K562 (cell line): ENCODE measurements at regions not wholly inside any gene's neighbourhood (a gene's known extent, or its start where the extent isn't known, plus 50 kb on each side); places are given as distances from the start of the nearest gene placed in this dataset.

Experiments
- CBX1 ChIP-seq: sonication (generic); IDR thresholded peaks from 2 replicates; pipeline ENCODE4 v1.6.1; 2016; ENCODE audit warnings: antibody characterized with exemption, low read depth, mild to moderate bottlenecking
- CC2D1A ChIP-seq: fragments of 450-650 bp; IDR thresholded peaks from 2 replicates; pipeline ENCODE4 v1.6.1; 2017; ENCODE audit warnings: mild to moderate bottlenecking
- ELF4 ChIP-seq: fragments of 450-650 bp; formaldehyde crosslinking; IDR thresholded peaks from 2 replicates; pipeline ENCODE4 v1.4.0; 2022; ENCODE audit warnings: missing genetic modification characterization
- GATAD2A ChIP-seq: fragments of 450-650 bp; IDR thresholded peaks from 2 replicates; pipeline ENCODE4 v1.6.1; 2017
- KLF16 ChIP-seq: IDR thresholded peaks from 2 replicates; pipeline ENCODE4 v1.6.1; 2016; ENCODE audit warnings: antibody characterized with exemption
- MGA ChIP-seq: fragments of 450-650 bp; IDR thresholded peaks from 2 replicates; pipeline ENCODE4 v1.6.1; 2016; ENCODE audit warnings: mild to moderate bottlenecking, moderate library complexity
- MNT ChIP-seq, 2 experiments: fragments of 450-650 bp; conservative IDR thresholded peaks; 2 replicates each; pipeline ENCODE4 v1.6.1; 2017; ENCODE audit warnings: mild to moderate bottlenecking in 2 of 2, moderate library complexity in 2 of 2
- MYC ChIP-seq, 2 experiments: fragments of 250-450 bp in 1 of 2; sonication (Bioruptor Pico) in 1 of 2; IDR thresholded peaks; 2 replicates each; pipeline versions ENCODE4 v1.5.1 to v1.6.1; 2012 to 2021; ENCODE audit warnings: low read depth in 2 of 2, borderline replicate concordance in 1 of 2, improper control_type of control experiment in 1 of 2, low read length in 1 of 2, mild to moderate bottlenecking in 1 of 2, moderate library complexity in 1 of 2
- NFRKB ChIP-seq: fragments of 450-650 bp; IDR thresholded peaks from 2 replicates; pipeline ENCODE4 v1.6.1; 2016; ENCODE audit warnings: low read depth
- PML ChIP-seq: IDR thresholded peaks from 2 replicates; pipeline ENCODE4 v1.6.1; 2012; ENCODE audit warnings: low read length, inconsistent platforms
- POLR2A ChIP-seq: fragments of 450-650 bp; conservative IDR thresholded peaks from 2 replicates; pipeline ENCODE4 v1.6.1; 2016
- RBM34 ChIP-seq: fragments of 200-400 bp; formaldehyde crosslinking; IDR thresholded peaks from 2 replicates; pipeline ENCODE4 v1.6.1; 2018; ENCODE audit warnings: low read length, borderline replicate concordance; ENCODE audit not compliant: insufficient read depth
- RFX5 ChIP-seq: IDR thresholded peaks from 2 replicates; pipeline ENCODE4 v1.6.1; 2011; ENCODE audit warnings: low read depth, mild to moderate bottlenecking, improper control_type of control experiment, low read length
- SMAD4 ChIP-seq: fragments of 250-450 bp; sonication (Bioruptor Pico); conservative IDR thresholded peaks from 2 replicates; pipeline ENCODE4 v1.8.0; 2021; ENCODE audit warnings: inconsistent platforms, mild to moderate bottlenecking, moderate library complexity
- TARDBP ChIP-seq: fragments of 450-650 bp; IDR thresholded peaks from 2 replicates; pipeline ENCODE4 v1.6.1; 2016
- ZNF431 ChIP-seq: sonication (generic); formaldehyde crosslinking; IDR thresholded peaks from 2 replicates; pipeline ENCODE4 v1.8.0; 2022; ENCODE audit warnings: mild to moderate bottlenecking, missing genetic modification reagents

GRCh38 chr4:108359986-108360681 is 191.4 kb upstream of the LEF1 start (continued):
- peak; percentile 81 for TF ChIP-seq MGA
- peak; percentile 68 for TF ChIP-seq MYC (IDR thresholded peaks at IDR 0.05; ENCODE audit: low read depth, low read length)
- no peak for TF ChIP-seq MYC (CRISPR knock-in tag; IDR thresholded peaks at IDR 0.05; ENCODE audit: borderline replicate concordance, low read depth)
- TF ChIP-seq MNT (conservative IDR thresholded peaks at IDR 0.05): peak; percentile 57 to 78; a peak in 3 of 4 replicates
- TF ChIP-seq RFX5: no peak
- peak; percentile 38; the same call in 1 of the 2 replicates for TF ChIP-seq POLR2A
- TF ChIP-seq CC2D1A: peak; percentile 55; the same call in 1 of the 2 replicates
- TF ChIP-seq ELF4: no peak
- TF ChIP-seq SMAD4 (CRISPR knock-in tag): peak; percentile 66; the same call in 1 of the 2 replicates
- peak; percentile 69; the same call in 1 of the 2 replicates for TF ChIP-seq ZNF431 (CRISPR knock-in tag)
- peak; percentile 75; the same call in 1 of the 2 replicates for TF ChIP-seq NFRKB
- TF ChIP-seq CBX1: no peak
- peak; percentile 72 for TF ChIP-seq KLF16
- no peak for TF ChIP-seq RBM34
- 0 out of 2 replicates have a peak, but pooled peaks have one; percentile 45 for TF ChIP-seq GATAD2A
- no peak for TF ChIP-seq TARDBP
- peak; percentile 70 for TF ChIP-seq PML
